Left cardiac atrium (tissue), 4 donors: ENCODE measurements at regions not wholly inside any gene's neighbourhood (a gene's known extent, or its start where the extent isn't known, plus 50 kb on each side); places are given as distances from the start of the nearest gene placed in this dataset.
"Not testable (repeated sequence)": the region's sequence is repeated elsewhere in the genome, so short reads cannot be mapped to it uniquely, and the experiment has no call there.

Experiments used
- ATAC-seq, 2 donors: fragments of 200-7000 bp; cut with Tn5 transposase; one replicate each; pipeline ENCODE4 v1.9.1; 2020; ENCODE audit warnings: mild to moderate bottlenecking in 2 of 2, moderate library complexity in 2 of 2
- DNase-seq: peaks from one replicate; pipeline ENCODE4 v3.0.0-alpha.2; 2020
- intact Hi-C, 2 donors: fragments of 100-400 bp; cut with DNase I; formaldehyde crosslinking; loops; one replicate each; pipeline versions ENCODE4 v1.14.1 to v1.15.1; 2022 to 2023
- donor health status: DM: no; HTN: yes; CAD: no.
- donor health status: DM: no; HTN: yes; CAD: no; lungs with severe emphysema.
- donor health status: DM: yes; HTN: yes; CAD: no.
- donor health status: Dilated cardiomyopathy.

DNA sequence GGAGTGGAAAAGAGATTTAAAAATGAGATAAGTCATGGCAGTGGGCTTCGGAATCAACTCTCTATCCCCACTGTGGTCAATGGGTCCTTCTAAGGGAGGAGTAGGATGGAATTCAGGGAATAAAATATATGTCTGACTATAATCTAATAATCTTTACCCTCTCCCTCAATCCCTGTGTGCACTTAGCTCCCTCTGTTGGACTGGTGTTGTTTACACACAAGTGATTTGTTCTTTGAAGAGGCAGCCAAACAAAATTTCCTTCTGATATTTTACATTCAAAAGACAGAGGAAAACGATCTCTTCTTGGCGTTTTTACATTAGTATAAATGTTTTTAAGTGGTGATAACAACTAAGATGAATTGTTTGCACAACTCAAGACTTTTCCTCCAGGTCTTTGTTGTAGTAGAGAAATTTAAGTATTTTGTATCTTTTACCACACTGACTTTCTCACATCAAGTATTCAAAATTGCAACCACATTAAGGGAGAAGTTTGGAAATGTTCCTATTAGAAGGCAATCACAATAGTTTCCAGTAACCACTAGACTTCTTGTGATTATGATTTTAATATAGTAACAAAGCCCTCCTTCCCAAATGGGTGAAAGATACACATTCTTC lies 317.8 kb downstream of the CENPW start:
- DNase-seq, result no peak
- intact Hi-C loops, result no loop called here
- ATAC-seq, result no peak

DNA sequence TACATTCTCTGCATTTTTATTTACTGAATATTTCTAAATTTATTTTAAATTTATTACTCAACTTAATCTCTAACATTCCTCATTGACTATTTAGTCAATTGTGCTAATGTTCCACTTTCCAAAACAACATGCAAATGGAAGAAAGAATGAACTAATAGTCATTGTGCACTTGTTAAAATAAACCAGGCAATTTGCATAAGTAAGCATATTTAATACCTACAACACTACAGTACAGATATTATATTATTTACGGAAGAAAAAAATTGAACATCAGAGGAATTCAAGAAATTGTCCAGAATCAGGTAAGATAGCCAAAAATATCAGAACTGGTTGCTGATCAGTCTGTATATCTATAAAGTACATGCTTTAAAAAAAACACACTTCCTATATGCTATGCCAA lies 320.5 kb downstream of the CENPW start:
- DNase-seq, result no peak
- intact Hi-C loops, result no loop called here
- ATAC-seq, result no peak

GRCh38 chr6:126661646-126662045 lies 321.7 kb downstream of the CENPW start:
- ATAC-seq, result no peak
- intact Hi-C loops, result no loop called here
- no peak for DNase-seq

DNA sequence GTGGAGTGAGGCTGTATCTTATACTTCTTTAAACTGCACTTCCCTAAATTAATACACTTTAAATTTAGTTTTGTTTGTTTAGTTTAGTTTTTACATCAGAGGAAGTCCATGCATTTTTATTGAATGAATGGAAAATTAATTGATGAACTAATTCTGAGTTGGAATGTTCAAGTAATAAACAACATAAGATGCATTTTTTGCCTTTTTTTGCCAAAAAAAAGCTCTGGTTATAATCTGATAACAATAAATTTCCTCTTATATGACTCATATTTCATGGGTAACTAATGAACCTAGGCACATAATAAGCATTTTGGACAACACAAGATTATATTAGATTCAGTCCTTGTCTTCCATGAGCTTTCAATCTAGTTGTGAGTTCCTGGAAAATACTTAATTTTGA lies 323.1 kb downstream of the CENPW start:
- DNase-seq (no peak), ATAC-seq (no peak)
- intact Hi-C loops, result no loop called here

- no peak for ATAC-seq
- DNase-seq, result no peak
- intact Hi-C loops, result no loop called here
These were observed 324.4 kb downstream of the CENPW start for GRCh38 chr6:126664271-126664670.

- DNase-seq (no peak), ATAC-seq (no peak)
- intact Hi-C loops, result no loop called here
These were observed 325.6 kb downstream of the CENPW start for GRCh38 chr6:126665551-126665950.

GRCh38 chr6:126667071-126667470 lies 327.2 kb downstream of the CENPW start:
- no peak for DNase-seq
- no peak for ATAC-seq
- intact Hi-C loops, result no loop called here

DNA sequence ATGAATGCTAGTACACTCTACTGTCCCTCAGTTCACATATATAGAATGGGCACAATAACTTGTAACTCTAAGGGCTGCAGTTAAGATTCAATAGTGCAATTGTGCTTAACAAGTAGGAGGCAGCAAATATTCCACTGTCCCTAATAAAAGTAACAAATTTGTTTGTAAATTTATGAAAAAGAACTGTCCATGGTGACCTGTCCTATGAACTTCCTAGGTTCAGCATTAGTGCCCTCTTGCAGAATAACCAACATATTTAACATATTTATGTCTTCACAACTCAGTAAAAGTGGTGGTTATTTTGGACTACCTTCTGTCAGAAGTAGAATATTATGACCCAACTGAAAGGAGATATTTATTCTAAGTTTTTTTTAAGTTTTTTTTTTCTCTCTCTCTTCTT lies 327.8 kb downstream of the CENPW start:
- ATAC-seq (no peak), DNase-seq (no peak)
- intact Hi-C loops, result no loop called here

DNA sequence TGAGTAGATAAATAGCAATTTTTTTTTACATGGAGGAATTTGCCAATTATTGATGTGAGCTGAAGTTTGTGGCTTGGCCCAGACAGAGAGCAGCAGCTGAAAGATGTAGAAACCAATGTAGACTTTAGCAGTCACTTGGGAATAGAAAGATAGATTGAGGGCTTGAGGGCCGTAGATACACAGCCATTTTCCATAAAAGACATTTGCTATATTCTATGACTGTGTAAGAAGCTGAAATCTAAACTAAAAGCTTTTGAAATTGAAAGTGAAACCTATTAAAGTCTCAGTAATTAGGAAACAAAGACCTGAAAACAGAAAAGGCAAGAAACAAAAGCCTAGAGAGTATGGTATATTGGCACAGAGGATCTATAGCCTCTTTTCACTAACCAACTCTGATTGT lies 332.7 kb downstream of the CENPW start:
- no peak for DNase-seq
- ATAC-seq, result no peak
- intact Hi-C loops, result no loop called here

DNA sequence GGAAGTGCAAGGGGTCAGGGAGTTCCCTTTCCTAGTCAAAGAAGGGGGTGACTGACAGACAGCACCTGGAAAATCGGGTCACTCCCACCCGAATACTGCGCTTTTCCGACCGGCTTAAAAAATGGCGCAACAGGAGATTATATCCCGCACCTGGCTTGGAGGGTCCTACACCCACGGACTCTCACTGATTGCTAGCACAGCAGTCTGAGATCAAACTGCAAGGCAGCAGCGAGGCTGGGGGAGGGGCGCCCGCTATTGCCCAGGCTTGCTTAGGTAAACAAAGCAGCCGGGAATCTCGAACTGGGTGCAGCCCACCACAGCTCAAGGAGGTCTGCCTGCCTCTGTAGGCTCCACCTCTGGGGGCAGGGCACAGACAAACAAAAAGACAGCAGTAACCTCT lies 333.8 kb downstream of the CENPW start:
- intact Hi-C loops, DNase-seq, ATAC-seq: not testable (repeated sequence)

DNA sequence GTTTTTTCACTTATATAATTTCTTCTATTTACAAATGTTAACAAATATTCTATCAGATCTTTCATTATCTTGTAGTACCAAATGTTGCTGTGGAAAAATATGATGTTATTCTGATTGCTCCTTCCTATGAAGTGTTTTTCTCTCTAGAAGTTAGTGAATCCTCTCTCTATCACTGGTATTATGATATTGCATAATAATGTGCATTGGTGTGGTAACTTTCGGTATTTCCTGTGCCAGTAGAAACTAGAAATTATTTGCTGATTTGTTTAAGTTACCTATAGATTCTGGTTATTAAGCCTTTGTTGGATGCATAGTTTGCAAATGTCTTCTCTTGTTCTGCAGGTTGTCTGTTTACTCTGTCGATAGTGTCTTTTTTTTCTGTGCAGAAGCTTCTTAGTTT lies 342.5 kb downstream of the CENPW start:
- DNase-seq, result no peak
- intact Hi-C loops, result no loop called here
- no peak for ATAC-seq

GRCh38 chr6:126685182-126685581 lies 345.3 kb downstream of the CENPW start:
- intact Hi-C loops, result no loop called here
- DNase-seq (no peak), ATAC-seq (no peak)

GRCh38 chr6:126696921-126697693 lies 357.2 kb downstream of the CENPW start:
- no peak for ATAC-seq
- DNase-seq, result no peak
- intact Hi-C loops, result no loop called here

DNA sequence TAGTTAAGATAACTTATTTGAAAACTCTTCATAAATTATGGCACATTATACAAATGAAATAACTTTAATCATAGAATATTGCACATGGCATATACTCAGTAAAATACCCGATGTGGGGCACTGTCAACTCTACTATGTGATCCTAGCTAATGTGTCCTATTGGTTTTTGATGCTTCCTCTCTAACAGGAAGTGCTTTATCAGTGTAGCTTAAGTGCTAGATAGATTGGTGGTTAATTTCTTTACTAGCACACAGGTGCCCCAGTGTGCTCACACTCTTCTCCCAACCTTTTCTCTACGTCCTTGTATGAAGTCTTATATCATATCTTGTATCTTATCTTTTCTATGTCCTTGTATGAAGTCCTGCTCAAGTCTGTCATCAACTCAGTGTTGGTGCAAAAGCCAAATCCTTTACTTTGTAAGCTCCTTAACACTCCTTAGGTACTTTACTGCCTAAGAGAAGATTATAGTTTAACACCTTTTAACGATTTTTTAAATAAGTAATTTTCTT lies 358.9 kb downstream of the CENPW start:
- DNase-seq, result no peak

GRCh38 chr6:126701676-126702560 lies 362.0 kb downstream of the CENPW start:
- no peak for DNase-seq
- no peak for ATAC-seq
- intact Hi-C loops, result no loop called here

More for the DNA sequence above, 358.9 kb downstream of the CENPW start:
- no peak for ATAC-seq
- intact Hi-C loops, result no loop called here

GRCh38 chr6:126716032-126716431 lies 376.1 kb downstream of the CENPW start:
- DNase-seq (no peak), ATAC-seq (no peak)
- intact Hi-C loops, result no loop called here

DNA sequence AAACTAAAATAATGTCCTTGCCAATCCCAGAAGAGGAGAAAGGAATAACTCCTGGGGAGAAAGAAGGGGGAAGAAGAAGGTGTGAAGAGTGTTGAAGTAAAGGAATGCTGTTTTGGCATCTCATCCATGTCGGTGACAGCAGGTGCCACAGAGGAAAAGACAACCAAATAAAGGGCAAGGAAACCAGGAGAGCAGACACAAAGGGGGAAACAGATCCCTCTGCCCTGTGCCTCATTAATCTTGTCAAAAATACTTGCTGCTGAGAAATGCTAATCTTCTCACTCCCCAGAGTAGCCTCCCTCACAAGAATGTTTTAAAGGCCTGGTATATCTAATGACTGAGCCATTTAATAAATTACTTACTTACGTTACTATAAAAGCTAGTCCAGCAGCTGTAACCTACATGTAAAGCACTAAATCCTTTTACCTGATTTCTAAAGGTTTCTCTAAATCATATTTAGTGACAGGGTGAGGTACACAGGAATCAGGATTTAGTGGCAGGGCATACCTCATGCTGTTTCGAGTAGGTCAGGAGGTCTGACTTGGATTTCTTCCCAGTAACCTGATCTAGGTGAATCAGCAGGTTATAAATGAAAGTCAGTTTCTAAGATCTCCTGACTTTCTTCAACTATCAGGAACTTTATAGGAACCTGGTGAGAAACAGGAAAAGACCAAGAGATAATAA lies 377.1 kb downstream of the CENPW start:
- ATAC-seq (peak in 1 of 2 donors; percentile 57), DNase-seq (no peak)
- intact Hi-C loops, result no loop called here

- intact Hi-C loops, result no loop called here
- no peak for ATAC-seq
These were observed 378.8 kb downstream of the CENPW start for GRCh38 chr6:126718600-126719327.

GRCh38 chr6:126720304-126720703 lies 380.4 kb downstream of the CENPW start:
- no peak for DNase-seq
- no peak for ATAC-seq
- intact Hi-C loops, result no loop called here

More at GRCh38 chr6:126718600-126719327, 378.8 kb downstream of the CENPW start:
- no peak for DNase-seq
